ENCODE measurements at regions not wholly inside any gene's neighbourhood (a gene's known extent, or its start where the extent isn't known, plus 50 kb on each side); places are given as distances from the start of the nearest gene placed in this dataset.

GRCh38 chr7:153061910-153062528 lies 302.5 kb downstream of the ACTR3B start:
- no peak overlapping the region for H3K4me3 ChIP-seq (ENCODE audit: insufficient read depth, low read length)
- no peaks in the 10 kb centered on the region for H3K27me3 ChIP-seq (ENCODE audit: insufficient read depth, low read length)
- no peaks in the 10 kb centered on the region for H4K20me1 ChIP-seq (ENCODE audit: insufficient read depth, low read length)
- TF ChIP-seq, protein P1, sequence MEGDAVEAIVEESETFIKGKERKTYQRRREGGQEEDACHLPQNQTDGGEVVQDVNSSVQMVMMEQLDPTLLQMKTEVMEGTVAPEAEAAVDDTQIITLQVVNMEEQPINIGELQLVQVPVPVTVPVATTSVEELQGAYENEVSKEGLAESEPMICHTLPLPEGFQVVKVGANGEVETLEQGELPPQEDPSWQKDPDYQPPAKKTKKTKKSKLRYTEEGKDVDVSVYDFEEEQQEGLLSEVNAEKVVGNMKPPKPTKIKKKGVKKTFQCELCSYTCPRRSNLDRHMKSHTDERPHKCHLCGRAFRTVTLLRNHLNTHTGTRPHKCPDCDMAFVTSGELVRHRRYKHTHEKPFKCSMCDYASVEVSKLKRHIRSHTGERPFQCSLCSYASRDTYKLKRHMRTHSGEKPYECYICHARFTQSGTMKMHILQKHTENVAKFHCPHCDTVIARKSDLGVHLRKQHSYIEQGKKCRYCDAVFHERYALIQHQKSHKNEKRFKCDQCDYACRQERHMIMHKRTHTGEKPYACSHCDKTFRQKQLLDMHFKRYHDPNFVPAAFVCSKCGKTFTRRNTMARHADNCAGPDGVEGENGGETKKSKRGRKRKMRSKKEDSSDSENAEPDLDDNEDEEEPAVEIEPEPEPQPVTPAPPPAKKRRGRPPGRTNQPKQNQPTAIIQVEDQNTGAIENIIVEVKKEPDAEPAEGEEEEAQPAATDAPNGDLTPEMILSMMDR (IDR thresholded peaks at IDR 0.05; ENCODE audit: extremely low read depth, low read depth, low read length) = no peak
- H3K4me2 ChIP-seq (ENCODE audit: insufficient read depth, low read length) = no peak overlapping the region
- no peak for DNase-seq (ENCODE audit: insufficient read length, low spot score, missing footprints)
- no peaks in the 10 kb centered on the region for H3K79me2 ChIP-seq (ENCODE audit: insufficient read depth, low read length)
- no peaks in the 10 kb centered on the region for H3K4me1 ChIP-seq (ENCODE audit: insufficient read depth, low read length)
- no peak overlapping the region for H3K27ac ChIP-seq (ENCODE audit: low read depth, low read length)
- no peak overlapping the region for H2AFZ ChIP-seq (ENCODE audit: low read length)
- no peaks in the 10 kb centered on the region for H3K36me3 ChIP-seq (ENCODE audit: insufficient read depth, low read length)
- peaks cover 7% of the 10 kb centered on the region for H3K9me3 ChIP-seq (ENCODE audit: low read depth, low read length)

DNA sequence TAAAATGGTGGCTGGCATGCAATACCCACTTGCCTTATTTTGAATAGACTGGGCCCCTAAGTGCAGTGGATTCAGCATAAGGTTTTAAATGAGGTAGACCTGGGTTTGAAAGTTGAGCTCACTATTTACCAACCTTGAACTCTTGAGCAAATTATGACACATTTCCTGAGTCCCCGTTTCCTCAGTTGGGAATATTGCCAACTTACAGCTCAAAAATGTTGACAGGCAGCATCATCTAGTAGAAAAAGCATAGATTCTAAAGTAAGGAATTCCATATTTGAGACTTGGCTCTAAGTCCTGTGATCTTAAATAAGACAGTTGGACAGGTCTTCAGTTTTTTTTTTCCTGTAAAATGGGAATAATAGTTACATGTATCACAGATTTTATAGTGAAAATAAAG lies 305.5 kb downstream of the ACTR3B start:
- no peak for DNase-seq (ENCODE audit: insufficient read length, low spot score, missing footprints)
- H3K4me1 ChIP-seq (ENCODE audit: insufficient read depth, low read length) = no peaks in the 10 kb centered on the region
- H3K27me3 ChIP-seq (ENCODE audit: insufficient read depth, low read length) = no peaks in the 10 kb centered on the region
- TF ChIP-seq, protein P1 (IDR thresholded peaks at IDR 0.05; ENCODE audit: extremely low read depth, low read depth, low read length) = no peak
- peaks cover 7% of the 10 kb centered on the region for H3K9me3 ChIP-seq (ENCODE audit: low read depth, low read length)
- H3K4me3 ChIP-seq (ENCODE audit: insufficient read depth, low read length) = no peak overlapping the region
- H3K27ac ChIP-seq (ENCODE audit: low read depth, low read length) = no peak overlapping the region
- no peak overlapping the region for H2AFZ ChIP-seq (ENCODE audit: low read length)
- no peaks in the 10 kb centered on the region for H3K79me2 ChIP-seq (ENCODE audit: insufficient read depth, low read length)
- no peaks in the 10 kb centered on the region for H3K36me3 ChIP-seq (ENCODE audit: insufficient read depth, low read length)
- no peak overlapping the region for H3K4me2 ChIP-seq (ENCODE audit: insufficient read depth, low read length)
- H4K20me1 ChIP-seq (ENCODE audit: insufficient read depth, low read length) = no peaks in the 10 kb centered on the region

DNA sequence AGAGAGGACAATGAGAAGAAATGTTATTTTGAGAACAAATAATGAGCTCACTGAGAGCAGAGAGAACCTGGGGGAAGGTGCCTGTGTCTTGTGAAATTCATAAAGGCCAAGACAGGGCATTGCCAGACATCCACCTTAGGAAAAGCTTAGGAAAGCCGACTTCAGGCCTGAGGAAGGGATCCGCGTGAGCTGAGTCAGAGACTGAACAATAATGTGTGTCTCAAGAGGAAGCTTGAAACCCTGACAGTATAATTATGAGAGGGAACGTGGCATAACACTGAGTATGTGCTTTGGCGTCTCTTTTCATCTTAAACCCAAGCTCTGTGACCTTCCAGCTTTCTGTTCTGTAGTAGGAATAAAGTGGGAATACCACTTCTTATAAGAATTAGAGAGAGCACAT lies 307.2 kb downstream of the ACTR3B start:
- Histone ChIP-seq H3K79me2 (ENCODE audit: insufficient read depth, low read length) (no peaks in the 10 kb centered on the region), H2AFZ (ENCODE audit: low read length) (no peak overlapping the region), H3K36me3 (ENCODE audit: insufficient read depth, low read length) (no peaks in the 10 kb centered on the region), H3K9me3 (ENCODE audit: low read depth, low read length) (peaks cover 7% of the 10 kb centered on the region), H3K27ac (ENCODE audit: low read depth, low read length) (no peak overlapping the region), H3K4me1 (ENCODE audit: insufficient read depth, low read length) (no peaks in the 10 kb centered on the region), H4K20me1 (ENCODE audit: insufficient read depth, low read length) (no peaks in the 10 kb centered on the region), H3K27me3 (ENCODE audit: insufficient read depth, low read length) (no peaks in the 10 kb centered on the region), H3K4me2 (ENCODE audit: insufficient read depth, low read length) (no peak overlapping the region), H3K4me3 (ENCODE audit: insufficient read depth, low read length) (no peak overlapping the region)
- no peak for DNase-seq (ENCODE audit: insufficient read length, low spot score, missing footprints)
- TF ChIP-seq, protein P1 (IDR thresholded peaks at IDR 0.05; ENCODE audit: extremely low read depth, low read depth, low read length) = no peak

DNA sequence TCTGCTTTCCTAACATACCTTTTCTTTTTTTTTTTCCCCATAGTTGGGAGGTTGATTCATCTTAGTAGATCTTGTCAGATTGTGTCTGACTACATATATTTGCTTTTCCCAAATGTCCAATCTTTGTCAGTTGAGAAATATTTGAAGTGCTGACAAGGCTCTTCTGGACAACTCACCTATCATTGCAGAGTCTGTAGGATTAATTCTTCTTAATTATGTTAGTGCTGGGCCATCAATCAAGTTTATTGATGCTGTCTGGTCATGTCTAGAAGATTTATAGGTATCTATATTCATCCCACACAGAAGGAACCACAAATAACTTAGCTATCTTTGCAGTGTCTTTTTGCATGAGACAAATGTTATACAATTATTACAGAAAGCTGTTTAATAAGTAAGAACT lies 310.6 kb downstream of the ACTR3B start:
- Histone ChIP-seq H3K27ac (ENCODE audit: low read depth, low read length) (no peak overlapping the region), H4K20me1 (ENCODE audit: insufficient read depth, low read length) (no peaks in the 10 kb centered on the region)

More for the DNA sequence above, 310.6 kb downstream of the ACTR3B start:
- no peak for DNase-seq (ENCODE audit: insufficient read length, low spot score, missing footprints)
- no peaks in the 10 kb centered on the region for H3K4me1 ChIP-seq (ENCODE audit: insufficient read depth, low read length)
- H3K79me2 ChIP-seq (ENCODE audit: insufficient read depth, low read length) = no peaks in the 10 kb centered on the region
- H3K36me3 ChIP-seq (ENCODE audit: insufficient read depth, low read length) = no peaks in the 10 kb centered on the region
- no peak overlapping the region for H3K4me3 ChIP-seq (ENCODE audit: insufficient read depth, low read length)
- no peak overlapping the region for H2AFZ ChIP-seq (ENCODE audit: low read length)
- TF ChIP-seq, protein P1 (IDR thresholded peaks at IDR 0.05; ENCODE audit: extremely low read depth, low read depth, low read length) = no peak
- no peaks in the 10 kb centered on the region for H3K27me3 ChIP-seq (ENCODE audit: insufficient read depth, low read length)
- peaks cover 10% of the 10 kb centered on the region for H3K9me3 ChIP-seq (ENCODE audit: low read depth, low read length)
- no peak overlapping the region for H3K4me2 ChIP-seq (ENCODE audit: insufficient read depth, low read length)

Measured in osteoblast (primary cell).